ENCODE measurements at regions not wholly inside any gene's neighbourhood (a gene's known extent, or its start where the extent isn't known, plus 50 kb on each side); places are given as distances from the start of the nearest gene placed in this dataset.

GRCh38 chr18:55166260-55166598 is 207.0 kb upstream of the CCDC68 start:
- DNase-seq (ENCODE audit: low read depth, low spot score) = no peak
- RAD21 ChIA-PET (ENCODE audit: low non-redundant PET in 1 of 2, low total read pairs in 2 of 2, uncharacterized antibody in 2 of 2, unreplicated experiment in 2 of 2) = no interaction called here
- Histone ChIP-seq H4K20me1 (ENCODE audit: insufficient read depth) (no peaks in the 10 kb centered on the region), H3K27ac (ENCODE audit: low read depth, low read length) (no peak overlapping the region), H3K36me3 (ENCODE audit: control insufficient read depth in 1 of 2, insufficient read depth in 2 of 2, low read length in 2 of 2) (no peaks in the 10 kb centered on the region), H3K4me2 (ENCODE audit: low read length) (no peak overlapping the region), H3K9ac (ENCODE audit: low read length) (no peak overlapping the region), H2AFZ (ENCODE audit: low read depth, low read length, poor library complexity, severe bottlenecking) (no peak overlapping the region), H3K4me3 (replicated peaks in 1 of 2; ENCODE audit: low read depth in 1 of 2, low read length in 2 of 2) (no peak overlapping the region), H3K4me1 (ENCODE audit: control insufficient read depth in 1 of 2, insufficient read depth in 2 of 2, low read length in 2 of 2) (no peaks in the 10 kb centered on the region), H3K27me3 (ENCODE audit: insufficient read depth, low read length) (peaks cover 11% of the 10 kb centered on the region; the same call in 1 of the 2 replicates), H3K9me3 (ENCODE audit: control insufficient read depth in 1 of 2, insufficient read depth in 1 of 2, low read depth in 1 of 2, low read length in 2 of 2) (no peaks in the 10 kb centered on the region), H3K79me2 (ENCODE audit: insufficient read depth, low read length) (no peaks in the 10 kb centered on the region), H3K9me2 (ENCODE audit: insufficient read depth) (no peaks in the 10 kb centered on the region)
- intact Hi-C loops (cut with micrococcal nuclease) = no loop called here
- BruUV-seq (replicated peaks) = no TSS peak
- ATAC-seq = no peak
- POLR2A ChIA-PET = no interaction called here
- CTCF ChIA-PET = no interaction called here
- TF ChIP-seq, protein P1, sequence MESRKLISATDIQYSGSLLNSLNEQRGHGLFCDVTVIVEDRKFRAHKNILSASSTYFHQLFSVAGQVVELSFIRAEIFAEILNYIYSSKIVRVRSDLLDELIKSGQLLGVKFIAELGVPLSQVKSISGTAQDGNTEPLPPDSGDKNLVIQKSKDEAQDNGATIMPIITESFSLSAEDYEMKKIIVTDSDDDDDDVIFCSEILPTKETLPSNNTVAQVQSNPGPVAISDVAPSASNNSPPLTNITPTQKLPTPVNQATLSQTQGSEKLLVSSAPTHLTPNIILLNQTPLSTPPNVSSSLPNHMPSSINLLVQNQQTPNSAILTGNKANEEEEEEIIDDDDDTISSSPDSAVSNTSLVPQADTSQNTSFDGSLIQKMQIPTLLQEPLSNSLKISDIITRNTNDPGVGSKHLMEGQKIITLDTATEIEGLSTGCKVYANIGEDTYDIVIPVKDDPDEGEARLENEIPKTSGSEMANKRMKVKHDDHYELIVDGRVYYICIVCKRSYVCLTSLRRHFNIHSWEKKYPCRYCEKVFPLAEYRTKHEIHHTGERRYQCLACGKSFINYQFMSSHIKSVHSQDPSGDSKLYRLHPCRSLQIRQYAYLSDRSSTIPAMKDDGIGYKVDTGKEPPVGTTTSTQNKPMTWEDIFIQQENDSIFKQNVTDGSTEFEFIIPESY (IDR thresholded peaks at IDR 0.05; ENCODE audit: extremely low read depth, insufficient replicate concordance, low read length) = no peak
- no peak for TF ChIP-seq ZNF274 (IDR thresholded peaks at IDR 0.05; ENCODE audit: low read depth, low read length)
- no peak for TF ChIP-seq POLR2AphosphoS5 (IDR thresholded peaks at IDR 0.05; ENCODE audit: low read depth, low read length)
- no peak for TF ChIP-seq CTCF (IDR thresholded peaks at IDR 0.05 in 2 of 3, conservative IDR thresholded peaks at IDR 0.05 in 1 of 3; ENCODE audit: borderline replicate concordance in 1 of 3, insufficient read depth in 1 of 3, low read depth in 2 of 3, low read length in 2 of 3)
- TF ChIP-seq ELF1 (IDR thresholded peaks at IDR 0.05; ENCODE audit: borderline replicate concordance, low read depth) = no peak
- TF ChIP-seq, protein P2, sequence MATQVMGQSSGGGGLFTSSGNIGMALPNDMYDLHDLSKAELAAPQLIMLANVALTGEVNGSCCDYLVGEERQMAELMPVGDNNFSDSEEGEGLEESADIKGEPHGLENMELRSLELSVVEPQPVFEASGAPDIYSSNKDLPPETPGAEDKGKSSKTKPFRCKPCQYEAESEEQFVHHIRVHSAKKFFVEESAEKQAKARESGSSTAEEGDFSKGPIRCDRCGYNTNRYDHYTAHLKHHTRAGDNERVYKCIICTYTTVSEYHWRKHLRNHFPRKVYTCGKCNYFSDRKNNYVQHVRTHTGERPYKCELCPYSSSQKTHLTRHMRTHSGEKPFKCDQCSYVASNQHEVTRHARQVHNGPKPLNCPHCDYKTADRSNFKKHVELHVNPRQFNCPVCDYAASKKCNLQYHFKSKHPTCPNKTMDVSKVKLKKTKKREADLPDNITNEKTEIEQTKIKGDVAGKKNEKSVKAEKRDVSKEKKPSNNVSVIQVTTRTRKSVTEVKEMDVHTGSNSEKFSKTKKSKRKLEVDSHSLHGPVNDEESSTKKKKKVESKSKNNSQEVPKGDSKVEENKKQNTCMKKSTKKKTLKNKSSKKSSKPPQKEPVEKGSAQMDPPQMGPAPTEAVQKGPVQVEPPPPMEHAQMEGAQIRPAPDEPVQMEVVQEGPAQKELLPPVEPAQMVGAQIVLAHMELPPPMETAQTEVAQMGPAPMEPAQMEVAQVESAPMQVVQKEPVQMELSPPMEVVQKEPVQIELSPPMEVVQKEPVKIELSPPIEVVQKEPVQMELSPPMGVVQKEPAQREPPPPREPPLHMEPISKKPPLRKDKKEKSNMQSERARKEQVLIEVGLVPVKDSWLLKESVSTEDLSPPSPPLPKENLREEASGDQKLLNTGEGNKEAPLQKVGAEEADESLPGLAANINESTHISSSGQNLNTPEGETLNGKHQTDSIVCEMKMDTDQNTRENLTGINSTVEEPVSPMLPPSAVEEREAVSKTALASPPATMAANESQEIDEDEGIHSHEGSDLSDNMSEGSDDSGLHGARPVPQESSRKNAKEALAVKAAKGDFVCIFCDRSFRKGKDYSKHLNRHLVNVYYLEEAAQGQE (IDR thresholded peaks at IDR 0.05; ENCODE audit: low read depth) = no peak

All from HCT116 (cell line).